DND-41 (cell line): ENCODE measurements at regions not wholly inside any gene's neighbourhood (a gene's known extent, or its start where the extent isn't known, plus 50 kb on each side); places are given as distances from the start of the nearest gene placed in this dataset.

ENCODE experiments used
- ATAC-seq: fragments of 200-7000 bp; cut with Tn5 transposase; 3 replicates; pipeline ENCODE4 v1.9.1; 2021; ENCODE audit warnings: low read depth; ENCODE audit not compliant: insufficient read depth
- DNase-seq: peaks from one replicate; pipeline ENCODE4 v3.0.0-alpha.2; 2020
- H2AFZ ChIP-seq: 2 replicates; pipeline ENCODE4 v1.6.0; 2012; ENCODE audit warnings: low read depth, low read length
- H3K27ac ChIP-seq: 2 replicates; pipeline ENCODE4 v1.5.1; 2012; ENCODE audit warnings: low read length, inconsistent platforms
- H3K27me3 ChIP-seq: fragments of 200-600 bp; sonication (generic); 2 replicates; pipeline ENCODE4 v1.6.0; 2012; ENCODE audit warnings: low read length, mild to moderate bottlenecking, inconsistent platforms; ENCODE audit not compliant: insufficient read depth, poor library complexity
- H3K36me3 ChIP-seq: 2 replicates; pipeline ENCODE4 v1.5.1; 2012; ENCODE audit warnings: low read length, inconsistent platforms; ENCODE audit not compliant: insufficient read depth
- H3K4me1 ChIP-seq: 2 replicates; pipeline ENCODE4 v1.5.1; 2012; ENCODE audit warnings: mild to moderate bottlenecking, low read length; ENCODE audit not compliant: insufficient read depth
- H3K4me2 ChIP-seq: 2 replicates; pipeline ENCODE4 v1.6.0; 2012; ENCODE audit warnings: mild to moderate bottlenecking, moderate library complexity, low read length, inconsistent platforms; ENCODE audit not compliant: insufficient read depth
- H3K4me3 ChIP-seq, 2 experiments: fragments of 200-600 bp in 1 of 2; shearing (Covaris generic) in 1 of 2; 2 replicates each; pipeline ENCODE4 v1.5.1; 2012 to 2016; ENCODE audit warnings: inconsistent platforms in 2 of 2, low read length in 2 of 2, mild to moderate bottlenecking in 2 of 2, low read depth in 1 of 2, moderate library complexity in 1 of 2
- H3K79me2 ChIP-seq: 2 replicates; pipeline ENCODE4 v1.6.0; 2012; ENCODE audit warnings: low read length, inconsistent platforms; ENCODE audit not compliant: insufficient read depth
- H3K9ac ChIP-seq: 2 replicates; pipeline ENCODE4 v1.6.0; 2012; ENCODE audit warnings: low read depth, mild to moderate bottlenecking, inconsistent platforms, low read length, moderate library complexity
- H3K9me3 ChIP-seq: 2 replicates; pipeline ENCODE4 v1.5.1; 2012; ENCODE audit warnings: low read length, moderate library complexity, mild to moderate bottlenecking, inconsistent platforms; ENCODE audit not compliant: insufficient read depth, severe bottlenecking
- H4K20me1 ChIP-seq: 2 replicates; pipeline ENCODE4 v1.6.0; 2012; ENCODE audit warnings: low read length; ENCODE audit not compliant: insufficient read depth
- CTCF ChIP-seq: IDR thresholded peaks from 2 replicates; pipeline ENCODE4 v1.5.1; 2012; ENCODE audit warnings: borderline replicate concordance, low read length, moderate library complexity, mild to moderate bottlenecking; ENCODE audit not compliant: poor library complexity, severe bottlenecking; ENCODE audit errors: extremely low read depth
- EZH2 ChIP-seq: IDR thresholded peaks from 3 replicates; pipeline ENCODE4 v1.6.1; 2012; ENCODE audit warnings: borderline replicate concordance, low read depth, mild to moderate bottlenecking, moderate library complexity, low read length, inconsistent platforms; ENCODE audit not compliant: severe bottlenecking

DNA sequence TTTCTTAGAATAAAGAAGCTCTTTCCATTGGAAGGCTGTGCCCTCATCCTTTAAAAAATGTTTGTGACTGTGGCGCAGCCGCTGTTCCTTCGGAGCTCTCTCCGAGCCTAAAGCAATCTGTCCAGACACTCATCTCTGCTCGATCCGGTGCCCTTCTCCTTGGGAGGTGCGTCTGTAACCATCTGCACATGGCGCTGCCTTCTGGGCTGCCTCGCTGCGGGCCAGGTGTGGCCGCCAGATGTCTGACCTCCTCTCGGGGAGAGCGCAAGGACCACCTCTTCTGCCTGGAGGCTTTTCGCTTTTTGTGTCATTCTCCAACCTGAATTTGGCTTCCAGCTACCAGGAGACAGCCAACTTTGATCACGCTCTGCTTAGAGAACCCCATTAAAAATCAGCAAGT is 153.4 kb upstream of the PTCH1 start:
- H3K27me3 ChIP-seq, result no peaks in the 10 kb centered on the region
- ATAC-seq, result no peak

GRCh38 chr9:95669253-95669652 is 152.5 kb upstream of the PTCH1 start:
- Histone ChIP-seq H3K9ac (no peak overlapping the region), H2AFZ (no peak overlapping the region), H3K9me3 (no peaks in the 10 kb centered on the region), H3K27me3 (no peaks in the 10 kb centered on the region), H3K27ac (no peak overlapping the region), H3K36me3 (no peaks in the 10 kb centered on the region), H3K79me2 (no peaks in the 10 kb centered on the region), H4K20me1 (no peaks in the 10 kb centered on the region), H3K4me3 (no peak overlapping the region), H3K4me2 (no peak overlapping the region), H3K4me1 (no peaks in the 10 kb centered on the region)
- no peak for DNase-seq
- no peak for ATAC-seq
- TF ChIP-seq CTCF (no peak), EZH2 (no peak)

More for the DNA sequence above, 153.4 kb upstream of the PTCH1 start:
- H3K79me2 ChIP-seq, result no peaks in the 10 kb centered on the region
- no peak overlapping the region for H3K27ac ChIP-seq
- H3K36me3 ChIP-seq, result no peaks in the 10 kb centered on the region
- H3K4me3 ChIP-seq, result no peak overlapping the region
- H3K4me1 ChIP-seq, result no peaks in the 10 kb centered on the region
- H4K20me1 ChIP-seq, result no peaks in the 10 kb centered on the region
- DNase-seq, result no peak
- H3K4me2 ChIP-seq, result no peak overlapping the region
- no peak overlapping the region for H2AFZ ChIP-seq
- no peak overlapping the region for H3K9ac ChIP-seq
- no peaks in the 10 kb centered on the region for H3K9me3 ChIP-seq
- TF ChIP-seq EZH2 (no peak), CTCF (no peak)

- DNase-seq, result no peak
Observed at GRCh38 chr9:95667789-95668188, 151.0 kb upstream of the PTCH1 start.

More at GRCh38 chr9:95667789-95668188, 151.0 kb upstream of the PTCH1 start:
- no peaks in the 10 kb centered on the region for H3K79me2 ChIP-seq
- no peak overlapping the region for H2AFZ ChIP-seq
- H3K4me2 ChIP-seq, result no peak overlapping the region
- H3K4me1 ChIP-seq, result no peaks in the 10 kb centered on the region
- no peaks in the 10 kb centered on the region for H4K20me1 ChIP-seq
- no peaks in the 10 kb centered on the region for H3K9me3 ChIP-seq
- no peak for ATAC-seq
- no peak overlapping the region for H3K27ac ChIP-seq
- H3K27me3 ChIP-seq, result no peaks in the 10 kb centered on the region
- H3K4me3 ChIP-seq, result no peak overlapping the region
- H3K9ac ChIP-seq, result no peak overlapping the region
- TF ChIP-seq EZH2 (no peak), CTCF (no peak)
- H3K36me3 ChIP-seq, result no peaks in the 10 kb centered on the region
